PC-3 (cell line): ENCODE measurements at regions not wholly inside any gene's neighbourhood (a gene's known extent, or its start where the extent isn't known, plus 50 kb on each side); places are given as distances from the start of the nearest gene placed in this dataset.

Source experiments
- ATAC-seq: fragments of 200-7000 bp; cut with Tn5 transposase; 2 replicates; pipeline ENCODE4 v1.9.1; 2020; ENCODE audit warnings: mild to moderate bottlenecking, moderate library complexity
- BruUV-seq: library from RNA; stranded (reverse); fragments of 400-500 nt; replicated peaks from 2 replicates; lab custom pipeline; 2021; lab: Mats Ljungman, UMichigan
- CTCF ChIA-PET: fragments of 300-600 bp; sonication (Branson Sonifier 250); formaldehyde crosslinking; loops from one replicate; lab custom pipeline; 2022; ENCODE audit warnings: antibody characterized with exemption; lab: Charles Lee
- POLR2A ChIA-PET: fragments of 300-600 bp; sonication (Branson Sonifier 250); formaldehyde crosslinking; loops from one replicate; lab custom pipeline; 2022; ENCODE audit warnings: antibody characterized with exemption; ENCODE audit not compliant: unreplicated experiment; lab: Charles Lee
- DNase-seq: peaks from one replicate; pipeline ENCODE4 v3.0.0-alpha.2; 2015
- H2AFZ ChIP-seq: fragments of 300-600 bp; sonication (generic); 2 replicates; pipeline ENCODE4 v1.6.0; 2016; ENCODE audit warnings: antibody characterized with exemption, low read length
- H3F3A ChIP-seq: fragments of 300-600 bp; sonication (generic); one replicate; pipeline ENCODE4 v1.6.0; 2017; ENCODE audit warnings: antibody characterized with exemption, low read length, control low read depth, mild to moderate bottlenecking; ENCODE audit not compliant: unreplicated experiment
- H3K27ac ChIP-seq: fragments of 300-600 bp; sonication (generic); 2 replicates; pipeline ENCODE4 v1.5.1; 2016; ENCODE audit warnings: mild to moderate bottlenecking, low read length
- H3K27me3 ChIP-seq: fragments of 300-600 bp; sonication (generic); 2 replicates; pipeline ENCODE4 v1.6.1; 2016; ENCODE audit warnings: low read length, mixed read lengths
- H3K36me3 ChIP-seq: fragments of 300-600 bp; sonication (generic); 2 replicates; pipeline ENCODE4 v1.6.1; 2016; ENCODE audit warnings: low read depth, mixed run types, low read length, mixed read lengths
- H3K4me1 ChIP-seq: fragments of 300-600 bp; sonication (generic); 2 replicates; pipeline ENCODE4 v1.5.1; 2016; ENCODE audit warnings: low read length; ENCODE audit not compliant: insufficient read depth
- H3K4me2 ChIP-seq: fragments of 300-600 bp; sonication (generic); 2 replicates; pipeline ENCODE4 v1.6.0; 2016; ENCODE audit warnings: low read length
- H3K4me3 ChIP-seq: fragments of 300-600 bp; sonication (generic); 2 replicates; pipeline ENCODE4 v1.5.1; 2016; ENCODE audit warnings: mild to moderate bottlenecking, low read length, mixed read lengths
- H3K79me2 ChIP-seq: fragments of 300-600 bp; sonication (generic); 2 replicates; pipeline ENCODE4 v1.6.1; 2017; ENCODE audit warnings: low read length, mixed read lengths
- H3K9ac ChIP-seq: fragments of 300-600 bp; sonication (generic); 2 replicates; pipeline ENCODE4 v1.6.0; 2016; ENCODE audit warnings: mild to moderate bottlenecking, low read length
- H3K9me2 ChIP-seq: fragments of 300-600 bp; sonication (generic); replicated peaks from 2 replicates; pipeline ENCODE4 v1.6.1; 2016; ENCODE audit warnings: mixed run types, low read length, mixed read lengths
- H3K9me3 ChIP-seq: fragments of 300-600 bp; sonication (generic); 2 replicates; pipeline ENCODE4 v1.6.1; 2016; ENCODE audit warnings: low read length, mixed read lengths
- H4K20me1 ChIP-seq: fragments of 300-600 bp; sonication (generic); 2 replicates; pipeline ENCODE4 v1.6.1; 2016; ENCODE audit warnings: low read length, mixed read lengths
- CTCF ChIP-seq: fragments of 300-600 bp; sonication (generic); conservative IDR thresholded peaks from 2 replicates; pipeline ENCODE4 v1.5.1; 2017; ENCODE audit warnings: antibody characterized with exemption, low read depth, mild to moderate bottlenecking, low read length
- EZH2 ChIP-seq: fragments of 300-600 bp; sonication (generic); IDR thresholded peaks from one replicate; pipeline ENCODE4 v1.6.1; 2017; ENCODE audit warnings: antibody characterized with exemption, mild to moderate bottlenecking, low read length; ENCODE audit not compliant: unreplicated experiment
- EZH2phosphoT487 ChIP-seq: fragments of 300-600 bp; sonication (generic); IDR thresholded peaks from 2 replicates; pipeline ENCODE4 v1.6.1; 2018; ENCODE audit warnings: mild to moderate bottlenecking, antibody characterized with exemption, low read length, borderline replicate concordance
- intact Hi-C: fragments of 100-400 bp; cut with micrococcal nuclease; formaldehyde crosslinking; loops from 2 replicates; pipeline ENCODE4 v1.9.0; 2023

- no peaks in the 10 kb centered on the region for H3K27me3 ChIP-seq
- no peak overlapping the region for H3K9ac ChIP-seq
- no TSS peak for BruUV-seq
- intact Hi-C loops, result no loop called here
- no peak overlapping the region for H3K4me2 ChIP-seq
- no peak overlapping the region for H2AFZ ChIP-seq
- H3K4me3 ChIP-seq, result no peak overlapping the region
- H4K20me1 ChIP-seq, result no peaks in the 10 kb centered on the region
- H3F3A ChIP-seq, result no peaks in the 10 kb centered on the region
- ATAC-seq (no peak), DNase-seq (no peak)
- H3K36me3 ChIP-seq, result no peaks in the 10 kb centered on the region
- peaks cover 16% of the 10 kb centered on the region for H3K4me1 ChIP-seq
- no peaks in the 10 kb centered on the region for H3K79me2 ChIP-seq
- no peak overlapping the region for H3K27ac ChIP-seq
- CTCF ChIA-PET, result no interaction called here
- no peaks in the 10 kb centered on the region for H3K9me2 ChIP-seq
- no peaks in the 10 kb centered on the region for H3K9me3 ChIP-seq
- no peak for TF ChIP-seq EZH2phosphoT487
- no peak for TF ChIP-seq EZH2
- TF ChIP-seq CTCF, result no peak
- POLR2A ChIA-PET, result no interaction called here
Measured at GRCh38 chr3:152030320-152030719, 156.9 kb downstream of the SUCNR1 start.

GRCh38 chr3:152031321-152031720, 157.9 kb downstream of the SUCNR1 start:
- TF ChIP-seq EZH2phosphoT487 (no peak), CTCF (no peak)
- POLR2A ChIA-PET, result no interaction called here
- BruUV-seq, result no TSS peak
- Histone ChIP-seq H3K27ac (no peak overlapping the region), H3K4me2 (no peak overlapping the region), H4K20me1 (no peaks in the 10 kb centered on the region), H3K9ac (no peak overlapping the region), H3K9me3 (peaks cover 4% of the 10 kb centered on the region; the same call in 1 of the 2 replicates), H3F3A (no peaks in the 10 kb centered on the region), H3K27me3 (no peaks in the 10 kb centered on the region), H2AFZ (no peak overlapping the region), H3K4me3 (no peak overlapping the region), H3K36me3 (no peaks in the 10 kb centered on the region), H3K79me2 (no peaks in the 10 kb centered on the region), H3K9me2 (no peaks in the 10 kb centered on the region), H3K4me1 (peaks cover 12% of the 10 kb centered on the region)
- no peak for ATAC-seq
- intact Hi-C loops, result no loop called here
- CTCF ChIA-PET, result no interaction called here
- DNase-seq, result no peak

- TF ChIP-seq EZH2phosphoT487, result no peak
- no peak for TF ChIP-seq CTCF
- TF ChIP-seq EZH2, result no peak
- no TSS peak for BruUV-seq
Measured at GRCh38 chr3:152037297-152037696, 163.9 kb downstream of the SUCNR1 start.

More at GRCh38 chr3:152037297-152037696, 163.9 kb downstream of the SUCNR1 start:
- Histone ChIP-seq H3K27me3 (no peaks in the 10 kb centered on the region), H3F3A (no peaks in the 10 kb centered on the region), H4K20me1 (no peaks in the 10 kb centered on the region), H3K79me2 (no peaks in the 10 kb centered on the region), H3K4me3 (no peak overlapping the region), H3K9me2 (no peaks in the 10 kb centered on the region), H3K4me1 (no peaks in the 10 kb centered on the region), H2AFZ (no peak overlapping the region), H3K9me3 (peaks cover 18% of the 10 kb centered on the region), H3K4me2 (no peak overlapping the region), H3K27ac (no peak overlapping the region), H3K36me3 (peaks cover 8% of the 10 kb centered on the region; the same call in 1 of the 2 replicates), H3K9ac (no peak overlapping the region)
- no peak for ATAC-seq
- no peak for DNase-seq
- intact Hi-C loops, result no loop called here
- CTCF ChIA-PET, result no interaction called here
- POLR2A ChIA-PET, result no interaction called here
